Progenitor cell of endocrine pancreas (in vitro differentiated cells): ENCODE measurements at regions not wholly inside any gene's neighbourhood (a gene's known extent, or its start where the extent isn't known, plus 50 kb on each side); places are given as distances from the start of the nearest gene placed in this dataset.

Source experiments
- DNase-seq: peaks from one replicate; pipeline ENCODE4 v3.0.0; 2021; ENCODE audit warnings: low spot score; ENCODE audit not compliant: unreplicated experiment
- H3K27ac Mint-ChIP-seq: 2 replicates; pipeline ENCODE4 v1.8.0; 2021; ENCODE audit warnings: mild to moderate bottlenecking, moderate library complexity, mixed read lengths
- H3K27me3 Mint-ChIP-seq: 2 replicates; pipeline ENCODE4 v1.8.0; 2021; ENCODE audit warnings: mixed read lengths
- H3K36me3 Mint-ChIP-seq: 2 replicates; pipeline ENCODE4 v1.8.0; 2022; ENCODE audit warnings: mixed read lengths; ENCODE audit not compliant: insufficient read depth
- H3K4me1 Mint-ChIP-seq: 2 replicates; pipeline ENCODE4 v1.8.0; 2021; ENCODE audit warnings: low read depth, mixed read lengths
- H3K4me3 Mint-ChIP-seq: 2 replicates; pipeline ENCODE4 v1.8.0; 2021; ENCODE audit warnings: low read depth, mild to moderate bottlenecking, moderate library complexity, mixed read lengths
- H3K9me3 Mint-ChIP-seq: 2 replicates; pipeline ENCODE4 v1.8.0; 2021; ENCODE audit warnings: low read depth, mixed read lengths
- CTCF ChIP-seq: fragments of 200-600 bp; sonication (generic); IDR thresholded peaks from one replicate; pipeline ENCODE4 v1.5.0; 2021; ENCODE audit warnings: antibody characterized with exemption, mild to moderate bottlenecking; ENCODE audit not compliant: unreplicated experiment

GRCh38 chr4:83866834-83867621, 331.1 kb downstream of the GPAT3 start:
- H3K4me1 Mint-ChIP-seq = peaks cover 25% of the 10 kb centered on the region
- no peak for DNase-seq
- H3K36me3 Mint-ChIP-seq = no peaks in the 10 kb centered on the region
- peaks cover 14% of the 10 kb centered on the region for H3K27me3 Mint-ChIP-seq
- H3K4me3 Mint-ChIP-seq = no peak overlapping the region
- TF ChIP-seq CTCF = no peak
- H3K27ac Mint-ChIP-seq = no peak overlapping the region
- no peaks in the 10 kb centered on the region for H3K9me3 Mint-ChIP-seq

GRCh38 chr4:83865417-83866150, 329.7 kb downstream of the GPAT3 start:
- H3K36me3 Mint-ChIP-seq = no peaks in the 10 kb centered on the region
- DNase-seq = no peak
- no peak for TF ChIP-seq CTCF
- peaks cover 25% of the 10 kb centered on the region for H3K4me1 Mint-ChIP-seq
- H3K4me3 Mint-ChIP-seq = no peak overlapping the region
- peaks cover 12% of the 10 kb centered on the region for H3K27me3 Mint-ChIP-seq
- no peak overlapping the region for H3K27ac Mint-ChIP-seq
- H3K9me3 Mint-ChIP-seq = no peaks in the 10 kb centered on the region

GRCh38 chr4:83864097-83864817, 328.3 kb downstream of the GPAT3 start:
- Mint-ChIP-seq H3K27ac (no peak overlapping the region), H3K27me3 (peaks cover 9% of the 10 kb centered on the region), H3K4me1 (peaks cover 25% of the 10 kb centered on the region), H3K4me3 (no peak overlapping the region), H3K9me3 (no peaks in the 10 kb centered on the region), H3K36me3 (no peaks in the 10 kb centered on the region)
- DNase-seq = no peak
- TF ChIP-seq CTCF = no peak

GRCh38 chr4:83862471-83862870, 326.6 kb downstream of the GPAT3 start:
- TF ChIP-seq CTCF = no peak
- H3K4me1 Mint-ChIP-seq = peaks cover 25% of the 10 kb centered on the region
- H3K36me3 Mint-ChIP-seq = no peaks in the 10 kb centered on the region
- H3K27ac Mint-ChIP-seq = no peak overlapping the region
- no peaks in the 10 kb centered on the region for H3K9me3 Mint-ChIP-seq
- H3K4me3 Mint-ChIP-seq = no peak overlapping the region
- H3K27me3 Mint-ChIP-seq = peaks cover 6% of the 10 kb centered on the region
- DNase-seq = no peak

- Mint-ChIP-seq H3K4me1 (peaks cover 8% of the 10 kb centered on the region), H3K36me3 (no peaks in the 10 kb centered on the region), H3K9me3 (no peaks in the 10 kb centered on the region), H3K27me3 (peaks cover 2% of the 10 kb centered on the region), H3K4me3 (no peak overlapping the region), H3K27ac (no peak overlapping the region)
- DNase-seq = no peak
- TF ChIP-seq CTCF = no peak
Observed at GRCh38 chr4:83860200-83860599, 324.3 kb downstream of the GPAT3 start.
